IMR-90 (cell line): ENCODE measurements at regions not wholly inside any gene's neighbourhood (a gene's known extent, or its start where the extent isn't known, plus 50 kb on each side); places are given as distances from the start of the nearest gene placed in this dataset.

Experiments used
- ATAC-seq: fragments of 200-7000 bp; cut with Tn5 transposase; 2 replicates; pipeline ENCODE4 v1.9.1; 2020; ENCODE audit warnings: low read depth, mild to moderate bottlenecking, moderate library complexity
- BruUV-seq: library from RNA; stranded (reverse); fragments of 400-500 nt; replicated peaks from 2 replicates; lab custom pipeline; 2021; lab: Mats Ljungman, UMichigan
- CTCF ChIA-PET: fragments of 300-600 bp; formaldehyde crosslinking; extraction: SDS; loops from one replicate; lab custom pipeline; 2021; ENCODE audit warnings: antibody characterized with exemption; lab: Yijun Ruan, JAX
- POLR2A ChIA-PET: fragments of 300-600 bp; sonication (Branson Sonifier 250); formaldehyde crosslinking; loops from one replicate; lab custom pipeline; 2022; ENCODE audit warnings: antibody characterized with exemption; ENCODE audit not compliant: unreplicated experiment; lab: Charles Lee
- DNase-seq: peaks from one replicate; pipeline ENCODE4 v3.0.0; 2013
- H2AFZ ChIP-seq: replicated peaks from 2 replicates; pipeline ENCODE3; 2013; ENCODE audit warnings: low read length, mild to moderate bottlenecking; ENCODE audit not compliant: poor library complexity
- H2AK5ac ChIP-seq: 2 replicates; pipeline ENCODE4 v1.6.1; 2013; ENCODE audit warnings: low read depth, low read length, inconsistent platforms
- H2AK9ac ChIP-seq: replicated peaks from 2 replicates; pipeline ENCODE3; 2013; ENCODE audit warnings: mild to moderate bottlenecking, low read depth, low read length, moderate library complexity; ENCODE audit not compliant: poor library complexity
- H2BK120ac ChIP-seq: 2 replicates; pipeline ENCODE4 v1.6.1; 2013; ENCODE audit warnings: low read depth, low read length, inconsistent platforms
- H2BK15ac ChIP-seq: 3 replicates; pipeline ENCODE4 v1.6.1; 2013; ENCODE audit warnings: low read depth, low read length, inconsistent platforms
- H2BK20ac ChIP-seq: 2 replicates; pipeline ENCODE4 v1.6.1; 2013; ENCODE audit warnings: low read depth, mild to moderate bottlenecking, inconsistent platforms, low read length, moderate library complexity
- H2BK5ac ChIP-seq: 2 replicates; pipeline ENCODE4 v1.6.1; 2013; ENCODE audit warnings: mild to moderate bottlenecking, low read depth, low read length, inconsistent platforms; ENCODE audit not compliant: poor library complexity, severe bottlenecking
- H3K14ac ChIP-seq: replicated peaks from 2 replicates; pipeline ENCODE4 v1.6.1; 2013; ENCODE audit warnings: low read depth, low read length, inconsistent platforms
- H3K18ac ChIP-seq: 2 replicates; pipeline ENCODE4 v1.6.1; 2013; ENCODE audit warnings: low read depth, low read length, control low read depth
- H3K23ac ChIP-seq: 2 replicates; pipeline ENCODE4 v1.6.1; 2013; ENCODE audit warnings: low read depth, low read length, inconsistent platforms
- H3K27ac ChIP-seq: 2 replicates; pipeline ENCODE4 v1.5.1; 2013; ENCODE audit warnings: mild to moderate bottlenecking, control low read depth, low read length; ENCODE audit not compliant: insufficient read depth
- H3K27me3 ChIP-seq: 2 replicates; pipeline ENCODE4 v1.6.1; 2013; ENCODE audit warnings: low read length; ENCODE audit not compliant: control insufficient read depth, insufficient read depth
- H3K36me3 ChIP-seq: 2 replicates; pipeline ENCODE4 v1.6.1; 2013; ENCODE audit warnings: low read length, mixed read lengths; ENCODE audit not compliant: control insufficient read depth, insufficient read depth
- H3K4ac ChIP-seq: 2 replicates; pipeline ENCODE4 v1.6.1; 2013; ENCODE audit warnings: low read depth, low read length, inconsistent platforms
- H3K4me1 ChIP-seq: 2 replicates; pipeline ENCODE4 v1.6.1; 2013; ENCODE audit warnings: low read length, mixed read lengths; ENCODE audit not compliant: control insufficient read depth, insufficient read depth
- H3K4me2 ChIP-seq: 2 replicates; pipeline ENCODE4 v1.6.1; 2013; ENCODE audit warnings: low read depth, mild to moderate bottlenecking, control low read depth, low read length, moderate library complexity
- H3K4me3 ChIP-seq: 2 replicates; pipeline ENCODE4 v1.5.1; 2013; ENCODE audit warnings: low read depth, mild to moderate bottlenecking, control low read depth, low read length, moderate library complexity; ENCODE audit not compliant: insufficient read depth
- H3K56ac ChIP-seq: 2 replicates; pipeline ENCODE4 v1.6.1; 2013; ENCODE audit warnings: low read length, inconsistent platforms; ENCODE audit not compliant: insufficient read depth; ENCODE audit errors: extremely low read depth
- H3K79me1 ChIP-seq, 2 experiments: 2 replicates each; pipeline ENCODE4 v1.6.1; 2013; ENCODE audit warnings: low read length in 2 of 2, inconsistent platforms in 1 of 2, low read depth in 1 of 2
- H3K9ac ChIP-seq: 2 replicates; pipeline ENCODE4 v1.6.1; 2013; ENCODE audit warnings: low read depth, low read length, control low read depth
- H3K9me1 ChIP-seq: 2 replicates; pipeline ENCODE4 v1.6.1; 2013; ENCODE audit warnings: low read length, inconsistent platforms; ENCODE audit not compliant: insufficient read depth
- H3K9me3 ChIP-seq: 2 replicates; pipeline ENCODE4 v1.6.1; 2013; ENCODE audit warnings: low read length; ENCODE audit not compliant: control insufficient read depth, insufficient read depth
- H4K20me1 ChIP-seq: 2 replicates; pipeline ENCODE4 v1.6.1; 2013; ENCODE audit warnings: low read length, inconsistent platforms; ENCODE audit not compliant: insufficient read depth
- H4K5ac ChIP-seq: 2 replicates; pipeline ENCODE4 v1.6.1; 2013; ENCODE audit warnings: mild to moderate bottlenecking, low read depth, low read length, control low read depth
- H4K8ac ChIP-seq, 2 experiments: 2 replicates each; pipeline ENCODE4 v1.6.1; 2013; ENCODE audit warnings: low read depth in 2 of 2, low read length in 2 of 2, control low read depth in 1 of 2, inconsistent platforms in 1 of 2
- H4K91ac ChIP-seq: 2 replicates; pipeline ENCODE4 v1.6.1; 2013; ENCODE audit warnings: low read depth, low read length, inconsistent platforms; ENCODE audit not compliant: insufficient read depth
- BHLHE40 ChIP-seq: fragments of 150-350 bp; IDR thresholded peaks from 2 replicates; pipeline ENCODE4 v1.6.1; 2016; ENCODE audit warnings: mild to moderate bottlenecking, low read depth, low read length
- CEBPB ChIP-seq: IDR thresholded peaks from 2 replicates; pipeline ENCODE4 v1.6.1; 2012; ENCODE audit warnings: low read depth, low read length, improper control_type of control experiment
- CHD1 ChIP-seq: IDR thresholded peaks from 2 replicates; pipeline ENCODE4 v1.6.1; 2012; ENCODE audit warnings: low read depth, low read length, improper control_type of control experiment
- CTCF ChIP-seq: conservative IDR thresholded peaks from 2 replicates; pipeline ENCODE4 v1.5.1; 2012; ENCODE audit warnings: mild to moderate bottlenecking, low read depth, low read length, improper control_type of control experiment
- ELK1 ChIP-seq: fragments of 150-350 bp; IDR thresholded peaks from 2 replicates; pipeline ENCODE4 v1.6.1; 2016; ENCODE audit warnings: low read depth, mild to moderate bottlenecking, low read length, moderate library complexity, borderline replicate concordance
- FOS ChIP-seq: fragments of 150-350 bp; IDR thresholded peaks from 2 replicates; pipeline ENCODE4 v1.6.1; 2016; ENCODE audit warnings: low read depth, low read length
- MAFK ChIP-seq: IDR thresholded peaks from 2 replicates; pipeline ENCODE4 v1.6.1; 2012; ENCODE audit warnings: low read depth, low read length, improper control_type of control experiment
- MAZ ChIP-seq: IDR thresholded peaks from 2 replicates; pipeline ENCODE4 v1.6.1; 2012; ENCODE audit warnings: low read depth, mild to moderate bottlenecking, low read length, improper control_type of control experiment, moderate library complexity, borderline replicate concordance
- MXI1 ChIP-seq: IDR thresholded peaks from 2 replicates; pipeline ENCODE4 v1.6.1; 2012; ENCODE audit warnings: low read depth, mild to moderate bottlenecking, low read length, moderate library complexity, borderline replicate concordance
- NFE2L2 ChIP-seq: fragments of 150-350 bp; IDR thresholded peaks from 2 replicates; pipeline ENCODE4 v1.6.1; 2016; ENCODE audit warnings: low read depth, mild to moderate bottlenecking, low read length
- POLR2A ChIP-seq: IDR thresholded peaks from 2 replicates; pipeline ENCODE4 v1.6.1; 2012; ENCODE audit warnings: mild to moderate bottlenecking, low read depth, low read length
- RAD21 ChIP-seq: IDR thresholded peaks from 2 replicates; pipeline ENCODE4 v1.6.1; 2012; ENCODE audit warnings: low read length, improper control_type of control experiment
- RCOR1 ChIP-seq: IDR thresholded peaks from 2 replicates; pipeline ENCODE4 v1.6.1; 2012; ENCODE audit warnings: mild to moderate bottlenecking, low read length, improper control_type of control experiment; ENCODE audit not compliant: insufficient replicate concordance
- RFX5 ChIP-seq: IDR thresholded peaks from 2 replicates; pipeline ENCODE4 v1.8.0; 2012; ENCODE audit warnings: low read depth, mild to moderate bottlenecking, low read length, moderate library complexity
- SMC3 ChIP-seq: fragments of 150-350 bp; IDR thresholded peaks from 2 replicates; pipeline ENCODE4 v1.6.1; 2016; ENCODE audit warnings: low read depth, mild to moderate bottlenecking, antibody characterized with exemption, low read length, moderate library complexity
- USF2 ChIP-seq: fragments of 150-350 bp; IDR thresholded peaks from 2 replicates; pipeline ENCODE4 v1.6.1; 2017; ENCODE audit warnings: mild to moderate bottlenecking, antibody characterized with exemption, low read length, low read depth
- WGBS, 2 experiments: methylation state at CpG; one replicate each; pipeline versions ENCODE4 v1.1.5 to v1.1.7; 2013; ENCODE audit warnings: missing lambda C conversion rate in 2 of 2; ENCODE audit not compliant: insufficient read length in 1 of 2; ENCODE audit errors: extremely low coverage in 2 of 2; 5-methylcytosine and 5-hydroxymethylcytosine counted together
- dilution Hi-C: fragments of 300-500 bp; cut with HindIII; formaldehyde crosslinking; loops from one replicate; pipeline ENCODE4 v1.14.3; 2018; ENCODE audit warnings: low sequenced_read_pairs; ENCODE audit not compliant: unreplicated experiment
- in situ Hi-C: fragments of 300-500 bp; cut with MboI; formaldehyde crosslinking; loops from 3 replicates; pipeline ENCODE4 v1.14.3; 2019; ENCODE audit warnings: low sequenced_read_pairs, inconsistent platforms, mixed read lengths
- intact Hi-C: fragments of 100-400 bp; cut with micrococcal nuclease; formaldehyde crosslinking; loops from 2 replicates; pipeline ENCODE4 v1.10.0; 2022

GRCh38 chr13:111058796-111059506, 56.2 kb upstream of the ARHGEF7 start:
- no peak overlapping the region for H3K23ac ChIP-seq
- no peaks in the 10 kb centered on the region for H3K4me1 ChIP-seq
- H4K8ac ChIP-seq, result no peak overlapping the region
- BruUV-seq, result no TSS peak
- DNase-seq, result no peak
- TF ChIP-seq CEBPB, result no peak
- no peak for TF ChIP-seq CTCF
- TF ChIP-seq POLR2A, result no peak
- no peak for TF ChIP-seq RCOR1
- TF ChIP-seq USF2, result no peak
- no peak for TF ChIP-seq SMC3
- TF ChIP-seq MAZ, result no peak
- TF ChIP-seq MAFK, result no peak
- no peak for TF ChIP-seq NFE2L2
- TF ChIP-seq RAD21, result no peak
- TF ChIP-seq BHLHE40, result no peak
- no peak for TF ChIP-seq CHD1
- TF ChIP-seq ELK1, result no peak
- TF ChIP-seq MXI1, result no peak
- TF ChIP-seq FOS, result no peak
- no peak for TF ChIP-seq RFX5
- H2BK15ac ChIP-seq, result no peak overlapping the region
- no peaks in the 10 kb centered on the region for H4K20me1 ChIP-seq
- no peak overlapping the region for H3K14ac ChIP-seq
- H3K27me3 ChIP-seq, result peaks cover 6% of the 10 kb centered on the region; the same call in 1 of the 2 replicates
- no peak overlapping the region for H2BK20ac ChIP-seq
- no peak overlapping the region for H2AK5ac ChIP-seq
- no CpG with 5 or more reads among the region's 5 CpGs for WGBS, 2 experiments
- H2BK5ac ChIP-seq, result no peak overlapping the region
- no peak overlapping the region for H3K27ac ChIP-seq
- H2AFZ ChIP-seq, result no peak overlapping the region
- dilution Hi-C loops (no loop called here), in situ Hi-C loops (loop anchor here (10.0 kb wide), 1 partner anchor 114 kb away; no protein-coding TSS in a partner anchor), intact Hi-C loops (no loop called here)
- no peaks in the 10 kb centered on the region for H3K9me1 ChIP-seq
- H3K9me3 ChIP-seq, result no peaks in the 10 kb centered on the region
- H3K4me3 ChIP-seq, result no peak overlapping the region
- no peak overlapping the region for H4K91ac ChIP-seq
- H3K4me2 ChIP-seq, result no peak overlapping the region
- H3K79me1 ChIP-seq, result no peaks in the 10 kb centered on the region
- no peak overlapping the region for H4K5ac ChIP-seq
- POLR2A ChIA-PET, result no interaction called here
- no peak overlapping the region for H3K18ac ChIP-seq
- no peak overlapping the region for H3K9ac ChIP-seq
- H3K36me3 ChIP-seq, result no peaks in the 10 kb centered on the region
- H3K4ac ChIP-seq, result no peak overlapping the region
- CTCF ChIA-PET, result no interaction called here
- H3K56ac ChIP-seq, result no peak overlapping the region
- no peak overlapping the region for H2BK120ac ChIP-seq
- no peak overlapping the region for H2AK9ac ChIP-seq
- ATAC-seq, result peak; percentile 17; the same call in 1 of the 2 replicates
